Mesendoderm (in vitro differentiated cells): ENCODE measurements at regions not wholly inside any gene's neighbourhood (a gene's known extent, or its start where the extent isn't known, plus 50 kb on each side); places are given as distances from the start of the nearest gene placed in this dataset.

Experiments used
- DNase-seq: peaks from one replicate; pipeline ENCODE4 v3.0.0; 2013
- H2AK5ac ChIP-seq: 2 replicates; pipeline ENCODE4 v1.6.1; 2013; ENCODE audit warnings: low read length, inconsistent platforms
- H2BK120ac ChIP-seq: 2 replicates; pipeline ENCODE4 v1.6.1; 2013; ENCODE audit warnings: low read depth, mild to moderate bottlenecking, low read length, moderate library complexity, mixed read lengths
- H2BK15ac ChIP-seq: replicated peaks from 2 replicates; pipeline ENCODE4 v1.6.1; 2013; ENCODE audit warnings: low read depth, mild to moderate bottlenecking, moderate library complexity
- H2BK5ac ChIP-seq: 2 replicates; pipeline ENCODE4 v1.6.1; 2013; ENCODE audit warnings: low read length, inconsistent platforms
- H3K18ac ChIP-seq: 2 replicates; pipeline ENCODE4 v1.6.1; 2013; ENCODE audit warnings: mild to moderate bottlenecking, low read length, mixed read lengths
- H3K23ac ChIP-seq: one replicate; pipeline ENCODE4 v1.6.1; 2013; ENCODE audit warnings: low read length
- H3K27ac ChIP-seq: 2 replicates; pipeline ENCODE4 v1.5.1; 2013; ENCODE audit warnings: low read depth, mild to moderate bottlenecking, inconsistent platforms, low read length, moderate library complexity
- H3K27me3 ChIP-seq: 2 replicates; pipeline ENCODE4 v1.6.1; 2013; ENCODE audit warnings: low read length, control low read depth, mild to moderate bottlenecking, inconsistent platforms; ENCODE audit not compliant: insufficient read depth, poor library complexity
- H3K36me3 ChIP-seq: 2 replicates; pipeline ENCODE4 v1.6.1; 2013; ENCODE audit warnings: low read length, inconsistent platforms; ENCODE audit not compliant: control insufficient read depth, insufficient read depth
- H3K4ac ChIP-seq: one replicate; pipeline ENCODE4 v1.6.1; 2013; ENCODE audit warnings: low read depth, mild to moderate bottlenecking, low read length, moderate library complexity
- H3K4me1 ChIP-seq: 2 replicates; pipeline ENCODE4 v1.6.1; 2013; ENCODE audit warnings: low read depth, low read length, inconsistent platforms; ENCODE audit not compliant: control insufficient read depth
- H3K4me2 ChIP-seq: 2 replicates; pipeline ENCODE4 v1.6.1; 2013; ENCODE audit warnings: low read length
- H3K4me3 ChIP-seq: 2 replicates; pipeline ENCODE4 v1.5.1; 2013; ENCODE audit warnings: mild to moderate bottlenecking, low read length
- H3K56ac ChIP-seq: one replicate; pipeline ENCODE4 v1.6.1; 2013; ENCODE audit warnings: low read length
- H3K79me1 ChIP-seq: 2 replicates; pipeline ENCODE4 v1.6.1; 2013; ENCODE audit warnings: low read length, inconsistent platforms
- H3K79me2 ChIP-seq: 2 replicates; pipeline ENCODE4 v1.6.1; 2013; ENCODE audit warnings: mild to moderate bottlenecking, low read length; ENCODE audit not compliant: control insufficient read depth, insufficient read depth
- H3K9ac ChIP-seq: 2 replicates; pipeline ENCODE4 v1.6.1; 2013; ENCODE audit warnings: low read length, inconsistent platforms
- H4K5ac ChIP-seq: one replicate; pipeline ENCODE4 v1.6.1; 2013; ENCODE audit warnings: low read length
- H4K8ac ChIP-seq: one replicate; pipeline ENCODE4 v1.6.1; 2013; ENCODE audit warnings: low read depth, mild to moderate bottlenecking, control low read depth, low read length, moderate library complexity
- WGBS: extraction: QIAGEN DNeasy Blood & Tissue Kit; methylation state at CpG from one replicate; pipeline ENCODE4 v1.1.7; 2013; ENCODE audit warnings: low lambda C conversion rate, missing lambda C conversion rate; ENCODE audit not compliant: insufficient coverage; ENCODE audit errors: extremely low coverage; 5-methylcytosine and 5-hydroxymethylcytosine counted together

DNA sequence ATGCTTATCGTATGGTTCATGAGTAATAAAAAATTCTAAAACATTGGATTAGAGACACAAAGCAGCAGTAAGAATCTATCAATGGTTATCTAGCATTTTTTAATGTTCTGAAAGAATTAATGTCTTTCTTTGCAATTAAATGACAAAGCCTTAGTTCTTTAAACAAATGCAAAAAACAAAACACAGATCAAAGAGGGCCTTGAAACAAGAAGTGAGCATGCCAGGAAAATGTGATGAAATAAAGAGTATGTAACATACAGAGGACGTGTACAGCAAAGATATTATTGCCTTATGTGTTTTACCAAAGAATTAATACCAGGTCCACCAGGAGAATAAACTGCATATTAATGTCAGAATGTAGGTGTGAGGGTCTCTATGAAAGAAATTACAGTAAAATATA is 812.3 kb upstream of the GRAMD2B start:
- H3K27me3 ChIP-seq, result no peaks in the 10 kb centered on the region
- H3K4me1 ChIP-seq, result no peaks in the 10 kb centered on the region
- no peak overlapping the region for H3K18ac ChIP-seq
- no peak overlapping the region for H4K5ac ChIP-seq
- H3K9ac ChIP-seq, result no peak overlapping the region
- no peak overlapping the region for H2BK5ac ChIP-seq
- no peak overlapping the region for H3K56ac ChIP-seq
- H2BK15ac ChIP-seq, result no peak overlapping the region
- no peak overlapping the region for H3K27ac ChIP-seq
- H3K79me2 ChIP-seq, result no peaks in the 10 kb centered on the region
- H4K8ac ChIP-seq, result no peak overlapping the region
- H3K79me1 ChIP-seq, result no peaks in the 10 kb centered on the region
- no peak overlapping the region for H2AK5ac ChIP-seq
- H2BK120ac ChIP-seq, result no peak overlapping the region
- no peak overlapping the region for H3K4ac ChIP-seq
- H3K4me2 ChIP-seq, result no peak overlapping the region
- no CpG with 5 or more reads among the region's 2 CpGs for WGBS
- no peak overlapping the region for H3K4me3 ChIP-seq
- no peak overlapping the region for H3K23ac ChIP-seq
- no peak for DNase-seq
- no peaks in the 10 kb centered on the region for H3K36me3 ChIP-seq

DNA sequence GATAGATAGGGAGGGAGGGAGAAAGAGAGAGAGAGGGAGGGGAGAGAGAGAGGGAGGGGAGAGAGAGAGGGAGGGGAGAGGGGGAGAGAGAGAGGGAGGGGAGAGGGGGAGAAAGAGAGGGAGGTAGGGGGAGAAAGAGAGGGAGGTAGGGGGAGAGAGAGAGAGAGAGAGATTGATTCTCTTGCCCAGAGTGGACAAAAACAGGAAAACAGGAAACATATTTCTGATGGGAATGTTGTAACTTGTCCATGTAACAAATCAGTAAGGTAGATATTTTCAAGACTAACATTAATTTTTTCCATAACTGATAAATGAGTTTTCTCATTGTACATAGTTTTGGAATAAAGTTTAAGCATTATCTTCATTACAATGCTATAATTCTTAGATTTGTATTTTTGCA is 811.7 kb upstream of the GRAMD2B start:
- Histone ChIP-seq H4K8ac (no peak overlapping the region), H3K27ac (no peak overlapping the region), H3K4ac (no peak overlapping the region), H3K27me3 (no peaks in the 10 kb centered on the region), H3K18ac (no peak overlapping the region), H3K4me3 (no peak overlapping the region), H3K4me2 (no peak overlapping the region), H3K79me2 (no peaks in the 10 kb centered on the region), H3K36me3 (no peaks in the 10 kb centered on the region), H3K79me1 (no peaks in the 10 kb centered on the region), H3K23ac (no peak overlapping the region), H3K56ac (no peak overlapping the region), H3K4me1 (no peaks in the 10 kb centered on the region), H2BK120ac (no peak overlapping the region), H2BK15ac (no peak overlapping the region), H4K5ac (no peak overlapping the region), H2AK5ac (no peak overlapping the region), H3K9ac (no peak overlapping the region), H2BK5ac (no peak overlapping the region)
- DNase-seq, result no peak

GRCh38 chr5:125612181-125612721 is 811.0 kb upstream of the GRAMD2B start:
- no peaks in the 10 kb centered on the region for H3K4me1 ChIP-seq
- no peak overlapping the region for H4K8ac ChIP-seq
- no peaks in the 10 kb centered on the region for H3K36me3 ChIP-seq
- H3K23ac ChIP-seq, result no peak overlapping the region
- WGBS, result no CpG with 5 or more reads among the region's 15 CpGs
- no peak overlapping the region for H2BK5ac ChIP-seq
- no peak for DNase-seq
- H2BK120ac ChIP-seq, result no peak overlapping the region
- H3K79me2 ChIP-seq, result no peaks in the 10 kb centered on the region
- no peak overlapping the region for H4K5ac ChIP-seq
- H3K4me2 ChIP-seq, result no peak overlapping the region
- no peak overlapping the region for H2AK5ac ChIP-seq
- H3K4me3 ChIP-seq, result no peak overlapping the region
- H3K9ac ChIP-seq, result no peak overlapping the region
- no peak overlapping the region for H3K18ac ChIP-seq
- H3K27me3 ChIP-seq, result no peaks in the 10 kb centered on the region
- no peaks in the 10 kb centered on the region for H3K79me1 ChIP-seq
- no peak overlapping the region for H3K56ac ChIP-seq
- H2BK15ac ChIP-seq, result no peak overlapping the region
- H3K27ac ChIP-seq, result no peak overlapping the region
- H3K4ac ChIP-seq, result no peak overlapping the region

- no peaks in the 10 kb centered on the region for H3K4me1 ChIP-seq
- H3K79me2 ChIP-seq, result no peaks in the 10 kb centered on the region
- no peak overlapping the region for H3K4me3 ChIP-seq
- no peak for DNase-seq
- no peak overlapping the region for H2BK15ac ChIP-seq
- no peak overlapping the region for H3K56ac ChIP-seq
- H3K9ac ChIP-seq, result no peak overlapping the region
- no peak overlapping the region for H3K4me2 ChIP-seq
- H2BK120ac ChIP-seq, result no peak overlapping the region
- H2BK5ac ChIP-seq, result no peak overlapping the region
- H3K27ac ChIP-seq, result no peak overlapping the region
- H2AK5ac ChIP-seq, result no peak overlapping the region
- no peak overlapping the region for H4K8ac ChIP-seq
- H3K27me3 ChIP-seq, result no peaks in the 10 kb centered on the region
- H3K23ac ChIP-seq, result no peak overlapping the region
- H3K4ac ChIP-seq, result no peak overlapping the region
- no peaks in the 10 kb centered on the region for H3K79me1 ChIP-seq
- no peaks in the 10 kb centered on the region for H3K36me3 ChIP-seq
- no peak overlapping the region for H4K5ac ChIP-seq
- H3K18ac ChIP-seq, result no peak overlapping the region
Observed at GRCh38 chr5:125612776-125613175, 810.4 kb upstream of the GRAMD2B start.

GRCh38 chr5:125630237-125630636 is 793.0 kb upstream of the GRAMD2B start:
- no peaks in the 10 kb centered on the region for H3K79me2 ChIP-seq
- H3K36me3 ChIP-seq, result no peaks in the 10 kb centered on the region
- no peak overlapping the region for H2BK15ac ChIP-seq
- no peak overlapping the region for H3K27ac ChIP-seq
- WGBS, result no CpG with 5 or more reads among the region's 1 CpG
- no peak for DNase-seq
- no peaks in the 10 kb centered on the region for H3K79me1 ChIP-seq
- no peaks in the 10 kb centered on the region for H3K27me3 ChIP-seq
- no peak overlapping the region for H3K4ac ChIP-seq
- no peak overlapping the region for H3K4me3 ChIP-seq
- H2BK5ac ChIP-seq, result no peak overlapping the region
- no peak overlapping the region for H3K18ac ChIP-seq
- no peak overlapping the region for H3K4me2 ChIP-seq
- no peak overlapping the region for H3K9ac ChIP-seq
- H3K56ac ChIP-seq, result no peak overlapping the region
- no peak overlapping the region for H4K5ac ChIP-seq
- no peak overlapping the region for H4K8ac ChIP-seq
- H2AK5ac ChIP-seq, result no peak overlapping the region
- no peak overlapping the region for H2BK120ac ChIP-seq
- no peaks in the 10 kb centered on the region for H3K4me1 ChIP-seq
- H3K23ac ChIP-seq, result no peak overlapping the region

GRCh38 chr5:125633523-125633922 is 789.7 kb upstream of the GRAMD2B start:
- H3K56ac ChIP-seq, result no peak overlapping the region
- no peaks in the 10 kb centered on the region for H3K4me1 ChIP-seq
- no peak overlapping the region for H2BK15ac ChIP-seq
- no peak for DNase-seq
- no peaks in the 10 kb centered on the region for H3K36me3 ChIP-seq
- H4K8ac ChIP-seq, result no peak overlapping the region
- H3K79me2 ChIP-seq, result no peaks in the 10 kb centered on the region
- H3K4ac ChIP-seq, result no peak overlapping the region
- no peak overlapping the region for H3K27ac ChIP-seq
- H3K27me3 ChIP-seq, result no peaks in the 10 kb centered on the region
- no peak overlapping the region for H2BK120ac ChIP-seq
- WGBS, result no CpG with 5 or more reads among the region's 1 CpG
- H2BK5ac ChIP-seq, result no peak overlapping the region
- H3K4me2 ChIP-seq, result no peak overlapping the region
- H2AK5ac ChIP-seq, result no peak overlapping the region
- no peak overlapping the region for H3K4me3 ChIP-seq
- H4K5ac ChIP-seq, result no peak overlapping the region
- H3K23ac ChIP-seq, result no peak overlapping the region
- H3K18ac ChIP-seq, result no peak overlapping the region
- H3K79me1 ChIP-seq, result no peaks in the 10 kb centered on the region
- no peak overlapping the region for H3K9ac ChIP-seq
